ENCODE measurements at regions not wholly inside any gene's neighbourhood (a gene's known extent, or its start where the extent isn't known, plus 50 kb on each side); places are given as distances from the start of the nearest gene placed in this dataset.

GRCh38 chr6:144666781-144667180 lies 381.6 kb downstream of the UTRN start:
- peaks cover 58% of the 10 kb centered on the region for H3K4me1 Mint-ChIP-seq
- peak overlapping the region in 1 of 2 donors; percentile 45 for H3K27ac ChIP-seq (ENCODE audit: low read length in 2 of 2)
- peak overlapping the region; percentile 11 for H3K4me3 Mint-ChIP-seq
- peak overlapping the region; percentile 31 for H3K4me2 ChIP-seq (replicated peaks; ENCODE audit: low read depth, low read length, poor library complexity, severe bottlenecking)
- ChIA-PET CTCF (no interaction called here), POLR2A (no interaction called here)
- TF ChIP-seq EZH2 (IDR thresholded peaks at IDR 0.05; ENCODE audit: borderline replicate concordance, insufficient read depth, low read depth, low read length, poor library complexity, severe bottlenecking): no peak
- TF ChIP-seq CTCF (IDR thresholded peaks at IDR 0.05): no peak
- H4K20me1 ChIP-seq (ENCODE audit: control insufficient read depth, insufficient read depth, low read length, poor library complexity, severe bottlenecking): peaks cover 45% of the 10 kb centered on the region
- H3K79me2 ChIP-seq (ENCODE audit: control insufficient read depth, insufficient read depth, low read length): peaks cover 85% of the 10 kb centered on the region
- H3K9me3 ChIP-seq (ENCODE audit: control extremely low read depth in 1 of 3, control insufficient read depth in 2 of 3, insufficient read depth in 1 of 3, low read length in 2 of 3): peaks cover 0 to 20% (median 3%) of the 10 kb centered on the region in 3 donors
- no peak overlapping the region for H3K4me3 ChIP-seq (ENCODE audit: control extremely low read depth in 1 of 5, extremely low read depth in 1 of 5, insufficient read depth in 1 of 5, low read depth in 2 of 5, low read length in 4 of 5)
- intact Hi-C loops (cut with micrococcal nuclease): no loop called here
- peak overlapping the region; percentile 60 for H3K27ac Mint-ChIP-seq
- H3K4me1 ChIP-seq (ENCODE audit: control insufficient read depth in 2 of 2, insufficient read depth in 2 of 2, low read length in 2 of 2): peaks cover 27 to 29% of the 10 kb centered on the region in 2 donors
- H3K27me3 Mint-ChIP-seq: no peaks in the 10 kb centered on the region
- no CpG with 5 or more reads among the region's 6 CpGs for WGBS (ENCODE audit: insufficient coverage)
- DNase-seq: no peak
- H3K9me3 Mint-ChIP-seq (ENCODE audit: insufficient read depth): peaks cover 6% of the 10 kb centered on the region
- H2AFZ ChIP-seq (ENCODE audit: insufficient read depth, low read depth, low read length, poor library complexity, severe bottlenecking): no peak overlapping the region
- H3K9ac ChIP-seq (ENCODE audit: low read length): no peak overlapping the region
- H3K36me3 ChIP-seq (replicated peaks in 1 of 2; ENCODE audit: control extremely low read depth in 1 of 2, control insufficient read depth in 1 of 2, extremely low read depth in 1 of 2, insufficient read depth in 2 of 2, low read length in 1 of 2): peaks cover 0 to 4% of the 10 kb centered on the region in 2 experiments
- ATAC-seq (ENCODE audit: low read depth): no peak
- no peaks in the 10 kb centered on the region for H3K27me3 ChIP-seq (replicated peaks in 1 of 4; ENCODE audit: control extremely low read depth in 1 of 4, control insufficient read depth in 3 of 4, insufficient read depth in 4 of 4, low read length in 3 of 4)

GRCh38 chr6:144667532-144668503 lies 382.7 kb downstream of the UTRN start:
- ATAC-seq (ENCODE audit: low read depth): no peak

More at GRCh38 chr6:144667532-144668503, 382.7 kb downstream of the UTRN start:
- no peak overlapping the region for H3K9ac ChIP-seq (ENCODE audit: low read length)
- peak overlapping the region; percentile 30 for H3K4me3 Mint-ChIP-seq
- peak overlapping the region; percentile 47 for H3K27ac Mint-ChIP-seq
- peaks cover 59% of the 10 kb centered on the region for H3K4me1 Mint-ChIP-seq
- no peak for TF ChIP-seq EZH2 (IDR thresholded peaks at IDR 0.05; ENCODE audit: borderline replicate concordance, insufficient read depth, low read depth, low read length, poor library complexity, severe bottlenecking)
- no peak for TF ChIP-seq CTCF (IDR thresholded peaks at IDR 0.05)
- peaks cover 51% of the 10 kb centered on the region for H4K20me1 ChIP-seq (ENCODE audit: control insufficient read depth, insufficient read depth, low read length, poor library complexity, severe bottlenecking)
- CTCF ChIA-PET: no interaction called here
- peaks cover 0 to 28% (median 5%) of the 10 kb centered on the region in 3 donors for H3K9me3 ChIP-seq (ENCODE audit: control extremely low read depth in 1 of 3, control insufficient read depth in 2 of 3, insufficient read depth in 1 of 3, low read length in 2 of 3)
- no peaks in the 10 kb centered on the region for H3K36me3 ChIP-seq (replicated peaks in 1 of 2; ENCODE audit: control extremely low read depth in 1 of 2, control insufficient read depth in 1 of 2, extremely low read depth in 1 of 2, insufficient read depth in 2 of 2, low read length in 1 of 2)
- peaks cover 26 to 32% of the 10 kb centered on the region in 2 donors for H3K4me1 ChIP-seq (ENCODE audit: control insufficient read depth in 2 of 2, insufficient read depth in 2 of 2, low read length in 2 of 2)
- POLR2A ChIA-PET: no interaction called here
- WGBS (ENCODE audit: insufficient coverage): 63% methylated on average over 2 of the region's 4 CpGs
- H3K27me3 Mint-ChIP-seq: no peaks in the 10 kb centered on the region
- intact Hi-C loops (cut with micrococcal nuclease): no loop called here
- H3K27ac ChIP-seq (ENCODE audit: low read length in 2 of 2): peak overlapping the region in 1 of 2 donors; percentile 45
- no peak overlapping the region for H3K4me3 ChIP-seq (ENCODE audit: control extremely low read depth in 1 of 5, extremely low read depth in 1 of 5, insufficient read depth in 1 of 5, low read depth in 2 of 5, low read length in 4 of 5)
- peaks cover 15% of the 10 kb centered on the region for H3K9me3 Mint-ChIP-seq (ENCODE audit: insufficient read depth)
- peak overlapping the region; percentile 31 for H3K4me2 ChIP-seq (replicated peaks; ENCODE audit: low read depth, low read length, poor library complexity, severe bottlenecking)
- H2AFZ ChIP-seq (ENCODE audit: insufficient read depth, low read depth, low read length, poor library complexity, severe bottlenecking): no peak overlapping the region
- peaks cover 86% of the 10 kb centered on the region for H3K79me2 ChIP-seq (ENCODE audit: control insufficient read depth, insufficient read depth, low read length)
- no peaks in the 10 kb centered on the region for H3K27me3 ChIP-seq (replicated peaks in 1 of 4; ENCODE audit: control extremely low read depth in 1 of 4, control insufficient read depth in 3 of 4, insufficient read depth in 4 of 4, low read length in 3 of 4)
- no peak for DNase-seq
